ENCODE measurements at regions not wholly inside any gene's neighbourhood (a gene's known extent, or its start where the extent isn't known, plus 50 kb on each side); places are given as distances from the start of the nearest gene placed in this dataset.

GRCh38 chr11:122032317-122032716 lies 83.7 kb downstream of the BLID start:
- Mint-ChIP-seq H3K4me3 (no peak overlapping the region), H3K27me3 (no peaks in the 10 kb centered on the region), H3K36me3 (no peaks in the 10 kb centered on the region), H3K27ac (no peak overlapping the region), H3K9me3 (no peaks in the 10 kb centered on the region), H3K4me1 (no peaks in the 10 kb centered on the region)
- CTCF ChIA-PET = no interaction called here
- no peak for DNase-seq

DNA sequence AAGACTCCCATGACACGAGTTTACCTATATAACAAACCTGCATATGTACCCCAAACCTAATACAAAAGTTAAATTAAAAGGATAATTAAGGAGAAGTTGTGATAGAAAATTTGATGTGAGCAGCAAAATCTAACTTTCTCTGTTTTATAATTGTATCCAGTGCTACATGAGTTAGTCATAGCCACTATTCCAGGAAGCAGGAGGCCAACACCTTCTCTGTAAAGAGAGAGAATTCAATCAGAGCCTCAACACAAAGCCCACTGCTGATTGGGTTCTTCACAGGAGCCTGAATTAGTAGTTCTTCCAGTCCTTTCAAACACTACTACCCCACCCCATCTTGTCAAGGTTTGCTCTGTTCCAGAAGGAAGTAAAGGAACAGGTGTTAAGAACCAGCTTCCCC lies 84.2 kb downstream of the BLID start:
- CTCF ChIA-PET = no interaction called here
- no peak overlapping the region for H3K4me3 Mint-ChIP-seq

GRCh38 chr11:122030286-122030685 lies 85.7 kb downstream of the BLID start:
- CTCF ChIA-PET = no interaction called here
- Mint-ChIP-seq H3K27ac (no peak overlapping the region), H3K9me3 (no peaks in the 10 kb centered on the region), H3K4me1 (no peaks in the 10 kb centered on the region), H3K4me3 (no peak overlapping the region), H3K27me3 (no peaks in the 10 kb centered on the region), H3K36me3 (no peaks in the 10 kb centered on the region)
- DNase-seq = no peak

More for the DNA sequence above, 84.2 kb downstream of the BLID start:
- Mint-ChIP-seq H3K36me3 (no peaks in the 10 kb centered on the region), H3K27me3 (no peaks in the 10 kb centered on the region), H3K4me1 (no peaks in the 10 kb centered on the region), H3K9me3 (no peaks in the 10 kb centered on the region), H3K27ac (no peak overlapping the region)
- DNase-seq = no peak

DNA sequence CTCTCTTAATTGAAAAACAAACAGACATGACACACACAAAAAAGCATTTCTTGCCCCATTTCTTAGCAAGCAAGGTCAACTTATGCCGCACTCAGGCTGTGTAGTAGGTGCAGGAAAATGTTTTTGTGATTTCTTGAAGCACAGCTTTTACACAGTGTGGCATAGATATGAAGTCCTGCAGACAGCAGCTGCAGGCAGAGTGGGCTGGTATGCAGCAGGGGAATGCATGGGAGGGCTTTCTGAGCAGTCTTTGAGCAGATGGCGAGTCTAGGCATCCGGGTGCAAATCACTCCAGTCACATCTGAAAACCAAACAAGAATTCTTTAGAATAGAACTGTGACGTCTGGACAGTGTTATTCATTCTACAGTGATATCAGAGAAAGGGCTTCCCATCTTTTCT lies 87.5 kb downstream of the BLID start:
- Mint-ChIP-seq H3K27me3 (no peaks in the 10 kb centered on the region), H3K27ac (no peak overlapping the region), H3K9me3 (no peaks in the 10 kb centered on the region), H3K4me3 (no peak overlapping the region), H3K36me3 (no peaks in the 10 kb centered on the region), H3K4me1 (no peaks in the 10 kb centered on the region)
- CTCF ChIA-PET = no interaction called here
- DNase-seq = no peak

DNA sequence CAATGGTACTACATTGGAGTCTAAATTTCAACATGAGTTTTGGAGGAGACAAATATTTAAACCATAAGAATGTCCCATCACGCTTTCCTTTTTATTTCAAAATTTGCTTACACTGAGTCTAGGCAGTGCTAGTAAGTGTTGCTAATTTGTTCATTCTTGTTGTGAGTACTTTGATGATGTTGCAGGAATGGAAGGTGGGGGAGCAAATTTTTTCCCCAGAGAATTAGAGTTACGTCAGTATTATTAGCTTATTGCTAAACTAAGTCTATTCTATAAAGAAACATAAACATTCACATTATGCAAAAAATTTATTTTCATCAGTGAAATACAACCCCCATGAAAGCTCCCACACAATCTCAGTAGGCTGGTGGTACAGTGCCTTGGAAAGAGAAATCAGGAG lies 88.0 kb downstream of the BLID start:
- H3K4me3 Mint-ChIP-seq = no peak overlapping the region
- CTCF ChIA-PET = interaction anchor here (1.2 kb wide), 1 partner anchor 81 kb away, joined by 3 read pairs; no protein-coding TSS in a partner anchor
- DNase-seq = no peak
- no peak overlapping the region for H3K27ac Mint-ChIP-seq
- H3K36me3 Mint-ChIP-seq = no peaks in the 10 kb centered on the region
- no peaks in the 10 kb centered on the region for H3K27me3 Mint-ChIP-seq
- no peaks in the 10 kb centered on the region for H3K9me3 Mint-ChIP-seq
- no peaks in the 10 kb centered on the region for H3K4me1 Mint-ChIP-seq

GRCh38 chr11:122025757-122026156 lies 90.3 kb downstream of the BLID start:
- DNase-seq = no peak
- H3K36me3 Mint-ChIP-seq = no peaks in the 10 kb centered on the region
- H3K4me3 Mint-ChIP-seq = no peak overlapping the region
- CTCF ChIA-PET = no interaction called here
- H3K27ac Mint-ChIP-seq = no peak overlapping the region
- no peaks in the 10 kb centered on the region for H3K9me3 Mint-ChIP-seq
- H3K4me1 Mint-ChIP-seq = no peaks in the 10 kb centered on the region
- no peaks in the 10 kb centered on the region for H3K27me3 Mint-ChIP-seq

DNA sequence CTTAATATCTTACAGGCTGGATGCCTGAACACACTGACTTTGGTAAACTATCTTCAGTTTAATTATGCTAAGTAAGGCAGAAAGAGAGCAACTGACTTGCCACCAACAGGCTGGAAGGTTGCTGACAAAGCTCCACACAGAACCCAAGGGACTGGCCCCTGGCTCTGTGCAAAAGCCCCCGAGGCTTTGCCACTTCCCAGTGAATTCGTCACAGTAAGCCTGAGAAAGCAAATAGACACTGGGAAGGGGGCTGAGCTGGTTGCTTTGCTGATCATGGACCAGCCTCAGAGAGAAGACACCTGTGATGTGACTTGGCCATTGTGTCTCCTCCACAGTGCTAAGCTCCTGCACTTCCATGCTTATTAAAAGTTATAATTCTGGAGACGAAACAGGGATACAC lies 91.7 kb downstream of the BLID start:
- CTCF ChIA-PET = no interaction called here
- Mint-ChIP-seq H3K4me3 (no peak overlapping the region), H3K4me1 (no peaks in the 10 kb centered on the region), H3K27ac (no peak overlapping the region), H3K9me3 (no peaks in the 10 kb centered on the region), H3K36me3 (no peaks in the 10 kb centered on the region), H3K27me3 (no peaks in the 10 kb centered on the region)
- no peak for DNase-seq

DNA sequence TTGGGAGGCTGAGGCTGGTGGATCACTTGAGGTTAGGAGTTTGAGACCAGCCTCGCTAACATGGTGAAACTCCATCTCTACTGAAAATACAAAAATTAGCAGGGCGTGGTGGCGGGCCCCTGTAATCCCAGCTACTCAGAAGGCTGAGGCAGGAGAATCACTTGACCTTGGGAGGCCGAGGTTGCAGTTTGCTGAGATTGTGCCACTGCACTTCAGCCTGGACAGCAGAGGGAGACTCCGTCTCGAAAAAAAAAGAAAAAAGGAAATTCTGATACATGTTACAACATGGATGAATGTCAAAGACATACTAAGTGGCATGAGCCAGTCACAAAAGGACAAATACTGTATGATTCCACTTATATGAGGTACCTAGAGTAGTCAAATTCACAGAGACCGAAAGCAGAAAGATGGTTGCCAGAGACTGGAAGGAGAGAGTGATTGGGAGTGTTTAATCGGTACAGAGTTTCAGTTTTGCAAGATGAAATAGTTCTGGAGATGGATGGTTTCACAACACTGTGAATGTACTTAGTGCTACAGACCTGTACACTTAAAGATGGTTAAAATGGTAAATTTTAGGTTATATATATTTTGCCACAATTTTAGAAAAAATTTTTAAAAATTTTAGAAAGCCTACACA lies 92.3 kb downstream of the BLID start:
- Mint-ChIP-seq H3K27me3 (no peaks in the 10 kb centered on the region), H3K27ac (no peak overlapping the region), H3K36me3 (no peaks in the 10 kb centered on the region), H3K4me1 (no peaks in the 10 kb centered on the region), H3K9me3 (no peaks in the 10 kb centered on the region), H3K4me3 (no peak overlapping the region)
- no peak for DNase-seq
- CTCF ChIA-PET = no interaction called here

- H3K27ac Mint-ChIP-seq = no peak overlapping the region
- no peaks in the 10 kb centered on the region for H3K9me3 Mint-ChIP-seq
- no peaks in the 10 kb centered on the region for H3K4me1 Mint-ChIP-seq
- H3K36me3 Mint-ChIP-seq = no peaks in the 10 kb centered on the region
- H3K27me3 Mint-ChIP-seq = no peaks in the 10 kb centered on the region
- CTCF ChIA-PET = no interaction called here
- DNase-seq = no peak
- H3K4me3 Mint-ChIP-seq = no peak overlapping the region
These were observed 93.4 kb downstream of the BLID start for GRCh38 chr11:122022646-122023045.

GRCh38 chr11:122020902-122021301 lies 95.1 kb downstream of the BLID start:
- CTCF ChIA-PET = no interaction called here
- Mint-ChIP-seq H3K4me1 (no peaks in the 10 kb centered on the region), H3K9me3 (no peaks in the 10 kb centered on the region), H3K27ac (no peak overlapping the region), H3K36me3 (no peaks in the 10 kb centered on the region), H3K4me3 (no peak overlapping the region), H3K27me3 (no peaks in the 10 kb centered on the region)
- no peak for DNase-seq

DNA sequence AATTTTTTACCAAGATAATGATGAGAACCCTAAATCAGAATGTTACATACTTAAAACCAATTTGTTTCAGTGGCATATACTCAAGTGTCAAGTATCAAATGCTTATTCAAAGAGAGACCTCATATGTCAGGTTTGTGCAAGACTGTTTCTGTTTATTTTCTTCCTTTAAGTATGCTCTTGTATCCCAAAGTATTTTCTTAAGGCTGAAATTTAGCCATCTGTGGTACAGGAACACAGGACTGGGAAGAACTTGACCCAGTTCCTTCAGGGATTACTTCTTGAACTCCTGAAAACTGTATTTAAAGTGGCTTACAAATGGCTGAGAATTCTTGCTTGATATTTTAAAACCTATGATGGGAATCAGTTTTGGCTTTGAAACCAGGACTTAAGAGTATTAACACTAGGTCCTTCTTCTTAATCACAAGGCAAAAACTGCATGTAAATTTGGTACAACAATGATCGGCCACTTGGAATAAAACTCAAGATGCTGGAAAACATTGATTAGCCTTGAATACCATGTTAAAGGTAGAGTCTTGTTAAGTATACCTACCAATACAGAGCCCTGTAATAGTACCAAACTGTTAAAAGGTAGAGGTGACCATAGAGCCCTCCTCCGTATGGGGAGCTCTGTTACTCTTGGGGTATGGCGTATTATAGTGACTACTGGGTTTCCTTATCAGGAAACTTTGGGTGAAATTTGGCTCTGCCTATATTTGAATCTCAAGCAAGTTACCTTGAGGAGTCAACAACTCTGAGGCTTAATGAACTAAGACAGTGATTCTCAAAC lies 95.9 kb downstream of the BLID start:
- H3K27ac Mint-ChIP-seq = no peak overlapping the region
- H3K4me3 Mint-ChIP-seq = no peak overlapping the region
- H3K27me3 Mint-ChIP-seq = no peaks in the 10 kb centered on the region
- no peaks in the 10 kb centered on the region for H3K4me1 Mint-ChIP-seq
- CTCF ChIA-PET = no interaction called here
- H3K9me3 Mint-ChIP-seq = no peaks in the 10 kb centered on the region
- no peak for DNase-seq
- H3K36me3 Mint-ChIP-seq = no peaks in the 10 kb centered on the region

GRCh38 chr11:122007601-122008071 lies 108.4 kb downstream of the BLID start:
- Mint-ChIP-seq H3K4me3 (no peak overlapping the region), H3K27me3 (no peaks in the 10 kb centered on the region)
- CTCF ChIA-PET = no interaction called here

GRCh38 chr11:122004446-122004845 lies 111.6 kb downstream of the BLID start:
- Mint-ChIP-seq H3K27ac (no peak overlapping the region), H3K4me1 (no peaks in the 10 kb centered on the region), H3K4me3 (no peak overlapping the region), H3K27me3 (no peaks in the 10 kb centered on the region), H3K9me3 (no peaks in the 10 kb centered on the region), H3K36me3 (no peaks in the 10 kb centered on the region)
- DNase-seq = no peak
- CTCF ChIA-PET = no interaction called here

More at GRCh38 chr11:122007601-122008071, 108.4 kb downstream of the BLID start:
- H3K4me1 Mint-ChIP-seq = no peaks in the 10 kb centered on the region
- H3K36me3 Mint-ChIP-seq = no peaks in the 10 kb centered on the region
- no peaks in the 10 kb centered on the region for H3K9me3 Mint-ChIP-seq
- no peak for DNase-seq
- H3K27ac Mint-ChIP-seq = no peak overlapping the region

- Mint-ChIP-seq H3K9me3 (no peaks in the 10 kb centered on the region), H3K36me3 (no peaks in the 10 kb centered on the region), H3K27me3 (no peaks in the 10 kb centered on the region), H3K27ac (no peak overlapping the region), H3K4me1 (no peaks in the 10 kb centered on the region), H3K4me3 (no peak overlapping the region)
- CTCF ChIA-PET = no interaction called here
- DNase-seq = no peak
These were observed 113.1 kb downstream of the BLID start for GRCh38 chr11:122002926-122003325.

DNA sequence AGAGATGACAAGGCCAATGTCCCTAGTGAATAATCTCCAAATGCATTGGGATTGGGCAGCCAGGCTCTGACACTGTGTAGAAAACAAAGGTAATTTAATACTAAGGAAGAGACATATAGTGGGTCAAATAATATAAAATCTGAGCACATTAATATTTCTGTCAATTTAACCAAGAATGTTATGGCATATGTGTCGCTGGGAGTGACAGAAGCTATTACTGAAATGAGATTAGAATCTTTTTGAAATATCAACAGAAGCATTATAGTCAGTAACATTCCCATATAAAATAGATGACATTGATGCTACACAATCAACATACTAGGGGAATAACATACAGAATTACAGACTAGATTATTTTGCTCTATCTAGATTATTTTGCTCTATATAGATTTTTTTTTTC lies 114.0 kb downstream of the BLID start:
- CTCF ChIA-PET = no interaction called here
- no peaks in the 10 kb centered on the region for H3K27me3 Mint-ChIP-seq

More for the DNA sequence above, 114.0 kb downstream of the BLID start:
- no peaks in the 10 kb centered on the region for H3K36me3 Mint-ChIP-seq
- H3K9me3 Mint-ChIP-seq = no peaks in the 10 kb centered on the region
- no peaks in the 10 kb centered on the region for H3K4me1 Mint-ChIP-seq
- H3K4me3 Mint-ChIP-seq = no peak overlapping the region
- H3K27ac Mint-ChIP-seq = no peak overlapping the region
- DNase-seq = no peak

All from activated naive CD4-positive, alpha-beta T cell treated with anti-CD3 and anti-CD28 coated beads, Interleukin-2, amount 10 ng/mL, durations not matched to agents 7 days and 5 days (primary cell).